Thoracic aorta (tissue), 2 donors: ENCODE measurements at regions not wholly inside any gene's neighbourhood (a gene's known extent, or its start where the extent isn't known, plus 50 kb on each side); places are given as distances from the start of the nearest gene placed in this dataset.

Experiments
- ATAC-seq: fragments of 150-250 bp; one replicate; pipeline ENCODE4 v1.8.0; 2017; ENCODE audit warnings: low read depth; ENCODE audit not compliant: insufficient number of reproducible peaks, low FRiP score
- DNase-seq: peaks from one replicate; pipeline ENCODE4 v3.0.0-alpha.2; 2020; ENCODE audit warnings: low spot score
- H3K27ac ChIP-seq, 2 donors: fragments of 200-600 bp; sonication (generic); 1 replicate in 1 of 2; 2 replicates in 1 of 2; pipeline ENCODE4 v1.5.1; 2016; ENCODE audit warnings: mild to moderate bottlenecking in 2 of 2, moderate library complexity in 2 of 2
- H3K27me3 ChIP-seq: fragments of 200-600 bp; sonication (generic); replicated peaks from 2 replicates; pipeline ENCODE4 v1.6.0; 2016; ENCODE audit warnings: mild to moderate bottlenecking; ENCODE audit not compliant: insufficient read depth
- H3K36me3 ChIP-seq: fragments of 200-600 bp; sonication (generic); one replicate; pipeline ENCODE4 v1.5.1; 2016
- H3K4me1 ChIP-seq, 2 donors: fragments of 200-600 bp; sonication (generic); 1 replicate in 1 of 2; 2 replicates in 1 of 2; pipeline versions ENCODE4 v1.5.1 to v1.6.0; 2016; ENCODE audit warnings: low read depth in 2 of 2, mild to moderate bottlenecking in 1 of 2; ENCODE audit not compliant: control insufficient read depth in 1 of 2
- H3K4me3 ChIP-seq: fragments of 200-600 bp; sonication (generic); 2 replicates; pipeline ENCODE4 v1.5.1; 2016; ENCODE audit warnings: mild to moderate bottlenecking
- H3K9me3 ChIP-seq: fragments of 200-600 bp; sonication (generic); 2 replicates; pipeline ENCODE4 v1.5.1; 2016
- CTCF ChIP-seq: fragments of 200-600 bp; sonication (generic); IDR thresholded peaks from one replicate; pipeline ENCODE4 v1.5.1; 2019; ENCODE audit warnings: antibody characterized with exemption

GRCh38 chr9:107890921-107891465, 401.4 kb upstream of the KLF4 start:
- no peak for DNase-seq
- ATAC-seq, result no peak
- no peaks in the 10 kb centered on the region for H3K36me3 ChIP-seq
- peaks cover 0 to 10% of the 10 kb centered on the region in 2 donors for H3K4me1 ChIP-seq
- H3K27ac ChIP-seq, result no peak overlapping the region
- peaks cover 5% of the 10 kb centered on the region for H3K9me3 ChIP-seq
- H3K27me3 ChIP-seq, result no peaks in the 10 kb centered on the region
- H3K4me3 ChIP-seq, result no peak overlapping the region
- no peak for TF ChIP-seq CTCF

- TF ChIP-seq CTCF, result no peak
- Histone ChIP-seq H3K27me3 (no peaks in the 10 kb centered on the region), H3K4me1 (peaks cover 0 to 10% of the 10 kb centered on the region in 2 donors), H3K9me3 (peaks cover 5% of the 10 kb centered on the region), H3K36me3 (no peaks in the 10 kb centered on the region), H3K4me3 (no peak overlapping the region), H3K27ac (peak overlapping the region; percentile 28 to 33)
- DNase-seq (no peak), ATAC-seq (no peak)
These were observed 399.2 kb upstream of the KLF4 start for GRCh38 chr9:107888773-107889227.

DNA sequence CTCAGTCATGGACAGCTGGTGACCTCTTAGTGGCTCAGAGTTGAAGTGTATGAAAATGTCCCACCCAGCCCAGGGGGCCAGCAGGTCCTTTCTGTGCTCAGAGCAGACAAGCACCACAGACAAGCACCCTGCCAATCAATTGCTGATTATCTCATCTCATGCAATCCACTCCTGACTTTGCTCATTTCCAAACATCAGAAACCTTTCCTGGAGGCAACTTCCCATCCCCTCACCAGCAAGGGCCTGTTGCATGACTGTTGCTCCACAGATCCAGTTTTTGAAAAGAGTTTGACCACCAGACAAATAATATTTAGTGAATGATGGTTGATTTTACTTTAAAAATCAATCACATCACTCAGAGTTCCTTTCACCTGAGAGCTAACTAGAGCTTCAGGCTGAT, 397.3 kb upstream of the KLF4 start:
- no peaks in the 10 kb centered on the region for H3K27me3 ChIP-seq
- no peaks in the 10 kb centered on the region for H3K36me3 ChIP-seq
- H3K4me1 ChIP-seq, result peaks cover 0 to 10% of the 10 kb centered on the region in 2 donors
- H3K27ac ChIP-seq, result no peak overlapping the region
- H3K9me3 ChIP-seq, result peaks cover 5% of the 10 kb centered on the region
- no peak for DNase-seq
- no peak for ATAC-seq
- TF ChIP-seq CTCF, result no peak
- no peak overlapping the region for H3K4me3 ChIP-seq

DNA sequence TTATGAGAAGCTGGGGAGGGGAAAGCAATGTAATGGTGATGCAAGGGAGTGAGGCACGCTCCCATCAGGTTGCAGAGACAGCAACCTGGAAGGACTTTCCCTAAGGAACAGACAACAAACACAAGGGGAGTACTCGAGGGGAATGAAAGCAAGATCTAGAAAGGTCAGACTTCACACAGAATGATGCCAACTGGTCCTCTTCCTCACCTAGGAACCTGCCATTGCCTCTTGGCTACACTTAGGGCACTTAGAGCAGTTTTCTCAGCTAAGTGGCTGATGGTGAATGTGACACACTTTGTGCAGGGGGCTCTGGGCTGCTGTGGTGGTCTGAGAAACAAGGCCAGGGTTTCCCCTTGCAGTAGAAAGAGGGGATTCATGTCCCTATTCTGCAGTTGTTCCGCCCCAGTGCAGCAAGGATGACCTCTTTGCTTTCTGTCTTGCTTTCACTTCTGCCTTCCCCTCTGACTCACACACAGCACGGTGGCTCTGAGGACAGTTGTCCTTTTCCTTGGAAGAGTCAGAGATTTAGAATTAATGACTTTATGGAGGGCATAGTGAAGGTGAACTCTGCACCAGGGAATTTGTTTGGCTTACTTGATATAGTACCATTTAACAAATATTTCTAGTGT, 394.0 kb upstream of the KLF4 start:
- no peaks in the 10 kb centered on the region for H3K27me3 ChIP-seq
- no peak for TF ChIP-seq CTCF
- DNase-seq, result no peak
- ATAC-seq, result no peak
- peaks cover 0 to 3% of the 10 kb centered on the region in 2 donors for H3K4me1 ChIP-seq
- no peaks in the 10 kb centered on the region for H3K9me3 ChIP-seq
- no peak overlapping the region for H3K27ac ChIP-seq
- no peaks in the 10 kb centered on the region for H3K36me3 ChIP-seq
- no peak overlapping the region for H3K4me3 ChIP-seq

- no peaks in the 10 kb centered on the region for H3K36me3 ChIP-seq
- DNase-seq (no peak), ATAC-seq (no peak)
- no peaks in the 10 kb centered on the region for H3K4me1 ChIP-seq
- TF ChIP-seq CTCF, result no peak
- H3K4me3 ChIP-seq, result no peak overlapping the region
- no peaks in the 10 kb centered on the region for H3K9me3 ChIP-seq
- H3K27me3 ChIP-seq, result no peaks in the 10 kb centered on the region
- H3K27ac ChIP-seq, result no peak overlapping the region
These were observed 392.2 kb upstream of the KLF4 start for GRCh38 chr9:107881626-107882300.
